ENCODE measurements at regions not wholly inside any gene's neighbourhood (a gene's known extent, or its start where the extent isn't known, plus 50 kb on each side); places are given as distances from the start of the nearest gene placed in this dataset.
"Not testable (repeated sequence)": the region's sequence is repeated elsewhere in the genome, so short reads cannot be mapped to it uniquely, and the experiment has no call there.

DNA sequence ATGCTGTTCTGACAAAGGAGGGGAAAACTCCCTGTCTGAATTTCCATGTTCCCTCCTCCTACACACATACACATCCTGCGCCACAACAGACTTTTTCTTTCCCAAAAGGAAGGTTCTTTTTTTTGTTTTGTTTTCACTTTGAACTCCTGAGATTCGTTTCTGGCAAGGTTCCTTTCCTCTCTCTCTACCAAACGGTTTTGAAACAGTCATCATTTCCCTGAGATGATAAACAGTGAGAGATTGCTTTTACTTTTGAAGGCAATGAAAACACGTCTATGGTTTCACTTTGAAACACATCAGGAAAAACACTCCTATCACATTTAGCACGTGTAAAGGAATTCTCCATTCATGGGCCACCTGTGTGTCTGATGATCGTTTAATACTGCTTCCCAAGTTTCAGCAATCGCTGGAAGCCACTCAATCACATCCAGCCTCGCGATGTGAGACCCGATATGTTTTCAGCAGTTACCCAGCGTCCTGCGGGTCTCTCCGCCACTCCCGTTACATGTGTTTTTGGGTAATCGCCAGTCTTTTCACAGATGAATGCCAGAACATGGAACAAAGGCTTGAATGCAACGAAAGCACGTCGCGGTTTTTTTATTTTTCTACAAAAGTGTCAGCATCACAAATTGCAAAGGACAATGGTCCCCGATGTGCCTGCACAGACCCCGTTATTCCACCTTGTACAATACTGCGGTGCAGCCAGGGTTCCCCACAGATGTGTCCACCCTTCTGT is 62.8 kb upstream of the CUX1 start:
- Histone ChIP-seq H3K9ac (ENCODE audit: low read depth in 1 of 2, low read length in 2 of 2) (peak overlapping the region in 1 of 2 donors; percentile 26), H3K4me3 (ENCODE audit: low read length in 2 of 2) (peak overlapping the region; percentile 56 to 70), H3K27ac (ENCODE audit: low read depth in 2 of 2, low read length in 2 of 2) (no peak overlapping the region)

DNA sequence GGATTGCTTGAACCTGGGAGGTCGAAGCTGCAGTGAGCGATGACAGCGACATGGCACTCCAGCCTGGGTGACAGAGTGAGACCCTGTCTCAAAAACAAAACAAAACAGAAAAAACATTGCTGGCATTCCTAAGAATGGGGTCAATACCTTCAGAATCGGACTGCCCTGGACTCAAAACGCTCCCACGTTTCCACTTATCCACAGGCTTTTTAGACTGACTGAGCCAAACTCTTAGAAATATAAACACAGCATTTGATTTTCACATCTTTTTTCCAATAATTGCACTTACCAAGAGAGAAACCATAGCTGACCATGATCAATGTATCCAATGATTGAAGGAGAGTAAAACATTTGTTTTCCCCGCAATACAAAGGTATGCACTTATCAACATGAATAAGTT is 59.5 kb upstream of the CUX1 start:
- no peak overlapping the region for H3K9ac ChIP-seq (ENCODE audit: low read depth in 1 of 2, low read length in 2 of 2)
- no peaks in the 10 kb centered on the region for H3K27me3 ChIP-seq (ENCODE audit: control insufficient read depth in 2 of 2, insufficient read depth in 2 of 2, low read length in 2 of 2)
- peaks cover 0 to 3% of the 10 kb centered on the region in 2 donors for H3K4me1 ChIP-seq (ENCODE audit: control insufficient read depth in 2 of 2, insufficient read depth in 2 of 2, low read length in 2 of 2)
- no peaks in the 10 kb centered on the region for H3K9me3 ChIP-seq (ENCODE audit: control insufficient read depth in 2 of 2, low read length in 2 of 2)
- no peak overlapping the region for H3K27ac ChIP-seq (ENCODE audit: low read depth in 2 of 2, low read length in 2 of 2)
- no peak overlapping the region for H3K4me3 ChIP-seq (ENCODE audit: low read length in 2 of 2)
- no peaks in the 10 kb centered on the region for H3K36me3 ChIP-seq (ENCODE audit: control insufficient read depth in 2 of 2, insufficient read depth in 2 of 2, low read length in 2 of 2)

More for the DNA sequence above, 62.8 kb upstream of the CUX1 start:
- no peaks in the 10 kb centered on the region for H3K9me3 ChIP-seq (ENCODE audit: control insufficient read depth in 2 of 2, low read length in 2 of 2)
- no peaks in the 10 kb centered on the region for H3K27me3 ChIP-seq (ENCODE audit: control insufficient read depth in 2 of 2, insufficient read depth in 2 of 2, low read length in 2 of 2)
- no peaks in the 10 kb centered on the region for H3K36me3 ChIP-seq (ENCODE audit: control insufficient read depth in 2 of 2, insufficient read depth in 2 of 2, low read length in 2 of 2)
- peaks cover 0 to 3% of the 10 kb centered on the region in 2 donors for H3K4me1 ChIP-seq (ENCODE audit: control insufficient read depth in 2 of 2, insufficient read depth in 2 of 2, low read length in 2 of 2)

DNA sequence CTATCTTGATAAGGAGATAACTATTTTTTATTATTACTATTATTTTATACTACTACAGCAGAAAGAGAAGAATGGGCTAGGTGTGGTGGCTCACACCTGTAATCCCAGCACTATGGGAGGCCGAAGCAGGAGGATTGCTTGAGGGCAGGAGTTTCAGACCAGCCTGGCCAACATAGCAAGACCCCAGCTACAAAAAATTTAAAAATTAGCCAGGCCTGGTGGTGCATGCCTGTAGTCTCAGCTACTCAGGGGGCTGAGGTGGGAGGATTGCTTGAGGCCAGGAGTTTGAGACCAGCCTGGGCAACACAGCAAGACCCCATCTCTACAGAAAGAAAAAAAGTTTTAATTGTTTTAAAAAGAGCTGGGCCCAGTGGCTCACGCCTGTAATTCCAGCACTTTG is 58.9 kb upstream of the CUX1 start:
- H3K27ac ChIP-seq (ENCODE audit: low read depth in 2 of 2, low read length in 2 of 2); H3K4me1 ChIP-seq (ENCODE audit: control insufficient read depth in 2 of 2, insufficient read depth in 2 of 2, low read length in 2 of 2); H3K27me3 ChIP-seq (ENCODE audit: control insufficient read depth in 2 of 2, insufficient read depth in 2 of 2, low read length in 2 of 2): not testable (repeated sequence)

DNA sequence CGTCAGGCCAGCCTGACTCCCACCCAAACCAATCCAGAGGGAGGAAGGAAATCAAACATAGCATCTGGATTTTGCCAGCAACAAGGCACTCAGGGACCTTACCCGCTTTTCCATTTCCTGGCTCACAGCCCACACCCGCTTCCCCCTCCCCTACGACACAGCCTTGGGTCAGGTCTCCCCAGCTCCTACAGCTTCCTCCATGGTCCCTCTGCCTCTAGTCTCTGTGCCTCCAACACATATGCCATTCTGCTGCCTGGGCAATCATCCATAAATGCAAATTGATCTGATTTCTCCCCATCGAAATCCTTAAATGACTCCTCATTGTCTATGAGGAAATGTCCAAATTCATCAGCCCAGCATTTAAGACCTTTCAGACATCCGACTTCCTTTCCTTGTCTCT is 53.2 kb upstream of the CUX1 start:
- no peaks in the 10 kb centered on the region for H3K9me3 ChIP-seq (ENCODE audit: control insufficient read depth in 2 of 2, low read length in 2 of 2)
- no peak overlapping the region for H3K4me3 ChIP-seq (ENCODE audit: low read length in 2 of 2)
- no peaks in the 10 kb centered on the region for H3K36me3 ChIP-seq (ENCODE audit: control insufficient read depth in 2 of 2, insufficient read depth in 2 of 2, low read length in 2 of 2)
- no peak overlapping the region for H3K9ac ChIP-seq (ENCODE audit: low read depth in 1 of 2, low read length in 2 of 2)
- H3K4me1 ChIP-seq (ENCODE audit: control insufficient read depth in 2 of 2, insufficient read depth in 2 of 2, low read length in 2 of 2) = no peaks in the 10 kb centered on the region
- no peaks in the 10 kb centered on the region for H3K27me3 ChIP-seq (ENCODE audit: control insufficient read depth in 2 of 2, insufficient read depth in 2 of 2, low read length in 2 of 2)
- no peak overlapping the region for H3K27ac ChIP-seq (ENCODE audit: low read depth in 2 of 2, low read length in 2 of 2)

More for the DNA sequence above, 58.9 kb upstream of the CUX1 start:
- not testable (repeated sequence) for H3K36me3 ChIP-seq (ENCODE audit: control insufficient read depth in 2 of 2, insufficient read depth in 2 of 2, low read length in 2 of 2); H3K9me3 ChIP-seq (ENCODE audit: control insufficient read depth in 2 of 2, low read length in 2 of 2); H3K9ac ChIP-seq (ENCODE audit: low read depth in 1 of 2, low read length in 2 of 2); H3K4me3 ChIP-seq (ENCODE audit: low read length in 2 of 2)

DNA sequence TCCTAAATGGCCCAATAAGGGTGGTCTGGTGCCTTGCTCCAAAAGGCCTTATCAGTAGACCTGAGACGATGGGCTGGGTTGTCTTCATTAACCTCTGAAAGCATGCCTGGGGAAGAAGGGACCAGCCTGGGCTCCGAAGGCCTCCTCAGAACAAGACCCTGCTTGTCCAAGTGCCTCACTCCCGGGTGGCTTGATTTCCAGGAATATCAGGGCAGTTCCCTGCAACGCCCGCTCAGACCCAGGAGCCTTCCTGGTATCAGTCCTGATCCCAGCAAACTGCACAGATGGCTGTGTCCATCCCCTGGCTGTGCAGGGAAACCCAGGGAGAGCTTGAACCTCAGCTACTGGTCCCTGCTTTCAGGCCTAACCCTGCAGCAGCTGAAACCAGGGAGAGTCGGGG is 49.9 kb upstream of the CUX1 start:
- no peaks in the 10 kb centered on the region for H3K27me3 ChIP-seq (ENCODE audit: control insufficient read depth in 2 of 2, insufficient read depth in 2 of 2, low read length in 2 of 2)
- H3K9ac ChIP-seq (ENCODE audit: low read depth in 1 of 2, low read length in 2 of 2) = no peak overlapping the region
- H3K27ac ChIP-seq (ENCODE audit: low read depth in 2 of 2, low read length in 2 of 2) = no peak overlapping the region
- H3K36me3 ChIP-seq (ENCODE audit: control insufficient read depth in 2 of 2, insufficient read depth in 2 of 2, low read length in 2 of 2) = no peaks in the 10 kb centered on the region
- H3K4me1 ChIP-seq (ENCODE audit: control insufficient read depth in 2 of 2, insufficient read depth in 2 of 2, low read length in 2 of 2) = no peaks in the 10 kb centered on the region
- H3K4me3 ChIP-seq (ENCODE audit: low read length in 2 of 2) = no peak overlapping the region
- no peaks in the 10 kb centered on the region for H3K9me3 ChIP-seq (ENCODE audit: control insufficient read depth in 2 of 2, low read length in 2 of 2)
